ENCODE measurements at regions not wholly inside any gene's neighbourhood (a gene's known extent, or its start where the extent isn't known, plus 50 kb on each side); places are given as distances from the start of the nearest gene placed in this dataset.

GRCh38 chr19:41495589-41495988, 52.6 kb downstream of the ERICH4 start:
- H3K79me2 ChIP-seq (replicated peaks; ENCODE audit: insufficient read depth) = no peaks in the 10 kb centered on the region
- no peaks in the 10 kb centered on the region for H4K20me1 ChIP-seq (replicated peaks; ENCODE audit: insufficient read depth)
- Mint-ChIP-seq H3K27me3 (ENCODE audit: insufficient read depth, low read depth, poor library complexity) (peaks cover 15% of the 10 kb centered on the region), H3K4me1 (no peaks in the 10 kb centered on the region), H3K9me3 (peaks cover 18% of the 10 kb centered on the region), H3K27ac (no peak overlapping the region), H3K36me3 (ENCODE audit: low read depth) (no peaks in the 10 kb centered on the region), H3K4me3 (no peak overlapping the region)
- H3K36me3 ChIP-seq (ENCODE audit: insufficient read depth) = no peaks in the 10 kb centered on the region
- no peak for DNase-seq (ENCODE audit: low spot score)
- H3K27me3 ChIP-seq (ENCODE audit: insufficient read depth) = 0 out of 2 replicates have a peak, but pooled peaks cover under 1% of the 10 kb centered on the region
- H3K9me2 ChIP-seq (ENCODE audit: insufficient read depth) = 0 out of 2 replicates have a peak, but pooled peaks cover 8% of the 10 kb centered on the region
- H3F3A ChIP-seq (replicated peaks; ENCODE audit: low read depth) = no peaks in the 10 kb centered on the region
- no peak overlapping the region for H3K4me2 ChIP-seq
- no peak overlapping the region for H2AFZ ChIP-seq
- H3K4me3 ChIP-seq = no peak overlapping the region
- no peak overlapping the region for H3K27ac ChIP-seq (ENCODE audit: low read depth)
- no peak for ATAC-seq
- no peaks in the 10 kb centered on the region for H3K4me1 ChIP-seq (ENCODE audit: insufficient read depth)
- TF ChIP-seq JUNB (IDR thresholded peaks at IDR 0.05; ENCODE audit: unreplicated experiment) (no peak), ZNF462 (CRISPR knock-in tag; IDR thresholded peaks at IDR 0.05) (no peak), EZH2phosphoT487 (IDR thresholded peaks at IDR 0.05; ENCODE audit: unreplicated experiment) (no peak)
- TF ChIP-seq, protein P1, sequence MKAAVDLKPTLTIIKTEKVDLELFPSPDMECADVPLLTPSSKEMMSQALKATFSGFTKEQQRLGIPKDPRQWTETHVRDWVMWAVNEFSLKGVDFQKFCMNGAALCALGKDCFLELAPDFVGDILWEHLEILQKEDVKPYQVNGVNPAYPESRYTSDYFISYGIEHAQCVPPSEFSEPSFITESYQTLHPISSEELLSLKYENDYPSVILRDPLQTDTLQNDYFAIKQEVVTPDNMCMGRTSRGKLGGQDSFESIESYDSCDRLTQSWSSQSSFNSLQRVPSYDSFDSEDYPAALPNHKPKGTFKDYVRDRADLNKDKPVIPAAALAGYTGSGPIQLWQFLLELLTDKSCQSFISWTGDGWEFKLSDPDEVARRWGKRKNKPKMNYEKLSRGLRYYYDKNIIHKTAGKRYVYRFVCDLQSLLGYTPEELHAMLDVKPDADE (IDR thresholded peaks at IDR 0.05) = no peak

- H3K27ac Mint-ChIP-seq = no peak overlapping the region
- H3K36me3 ChIP-seq (ENCODE audit: insufficient read depth) = no peaks in the 10 kb centered on the region
- H3K79me2 ChIP-seq (replicated peaks; ENCODE audit: insufficient read depth) = no peaks in the 10 kb centered on the region
- H3K36me3 Mint-ChIP-seq (ENCODE audit: low read depth) = no peaks in the 10 kb centered on the region
- H3K4me1 ChIP-seq (ENCODE audit: insufficient read depth) = no peaks in the 10 kb centered on the region; the same call in 1 of the 2 replicates
- H3K9me3 Mint-ChIP-seq = peaks cover 22% of the 10 kb centered on the region
- H3K4me2 ChIP-seq = no peak overlapping the region
- peaks cover 15% of the 10 kb centered on the region for H3K27me3 Mint-ChIP-seq (ENCODE audit: insufficient read depth, low read depth, poor library complexity)
- H3K4me1 Mint-ChIP-seq = no peaks in the 10 kb centered on the region; the same call in 2 of the 3 replicates
- no peaks in the 10 kb centered on the region for H3F3A ChIP-seq (replicated peaks; ENCODE audit: low read depth)
- H4K20me1 ChIP-seq (replicated peaks; ENCODE audit: insufficient read depth) = no peaks in the 10 kb centered on the region
- no peak for ATAC-seq
- no peak overlapping the region for H3K4me3 Mint-ChIP-seq
- H3K4me3 ChIP-seq = no peak overlapping the region
- no peak overlapping the region for H3K27ac ChIP-seq (ENCODE audit: low read depth)
- DNase-seq (ENCODE audit: low spot score) = no peak
- 0 out of 2 replicates have a peak, but pooled peaks cover 4% of the 10 kb centered on the region for H3K27me3 ChIP-seq (ENCODE audit: insufficient read depth)
- TF ChIP-seq, protein P1 (IDR thresholded peaks at IDR 0.05) = no peak
- no peak for TF ChIP-seq EZH2phosphoT487 (IDR thresholded peaks at IDR 0.05; ENCODE audit: unreplicated experiment)
- no peak for TF ChIP-seq POLR2AphosphoS5 (IDR thresholded peaks at IDR 0.05; ENCODE audit: low read depth)
- TF ChIP-seq, protein P2, sequence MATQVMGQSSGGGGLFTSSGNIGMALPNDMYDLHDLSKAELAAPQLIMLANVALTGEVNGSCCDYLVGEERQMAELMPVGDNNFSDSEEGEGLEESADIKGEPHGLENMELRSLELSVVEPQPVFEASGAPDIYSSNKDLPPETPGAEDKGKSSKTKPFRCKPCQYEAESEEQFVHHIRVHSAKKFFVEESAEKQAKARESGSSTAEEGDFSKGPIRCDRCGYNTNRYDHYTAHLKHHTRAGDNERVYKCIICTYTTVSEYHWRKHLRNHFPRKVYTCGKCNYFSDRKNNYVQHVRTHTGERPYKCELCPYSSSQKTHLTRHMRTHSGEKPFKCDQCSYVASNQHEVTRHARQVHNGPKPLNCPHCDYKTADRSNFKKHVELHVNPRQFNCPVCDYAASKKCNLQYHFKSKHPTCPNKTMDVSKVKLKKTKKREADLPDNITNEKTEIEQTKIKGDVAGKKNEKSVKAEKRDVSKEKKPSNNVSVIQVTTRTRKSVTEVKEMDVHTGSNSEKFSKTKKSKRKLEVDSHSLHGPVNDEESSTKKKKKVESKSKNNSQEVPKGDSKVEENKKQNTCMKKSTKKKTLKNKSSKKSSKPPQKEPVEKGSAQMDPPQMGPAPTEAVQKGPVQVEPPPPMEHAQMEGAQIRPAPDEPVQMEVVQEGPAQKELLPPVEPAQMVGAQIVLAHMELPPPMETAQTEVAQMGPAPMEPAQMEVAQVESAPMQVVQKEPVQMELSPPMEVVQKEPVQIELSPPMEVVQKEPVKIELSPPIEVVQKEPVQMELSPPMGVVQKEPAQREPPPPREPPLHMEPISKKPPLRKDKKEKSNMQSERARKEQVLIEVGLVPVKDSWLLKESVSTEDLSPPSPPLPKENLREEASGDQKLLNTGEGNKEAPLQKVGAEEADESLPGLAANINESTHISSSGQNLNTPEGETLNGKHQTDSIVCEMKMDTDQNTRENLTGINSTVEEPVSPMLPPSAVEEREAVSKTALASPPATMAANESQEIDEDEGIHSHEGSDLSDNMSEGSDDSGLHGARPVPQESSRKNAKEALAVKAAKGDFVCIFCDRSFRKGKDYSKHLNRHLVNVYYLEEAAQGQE (IDR thresholded peaks at IDR 0.05; ENCODE audit: unreplicated experiment) = no peak
- H3K9me2 ChIP-seq (ENCODE audit: insufficient read depth) = 0 out of 2 replicates have a peak, but pooled peaks cover 3% of the 10 kb centered on the region
- H2AFZ ChIP-seq = no peak overlapping the region
Measured at GRCh38 chr19:41499899-41500298, 56.9 kb downstream of the ERICH4 start.
